HL-60 (cell line): ENCODE measurements at regions not wholly inside any gene's neighbourhood (a gene's known extent, or its start where the extent isn't known, plus 50 kb on each side); places are given as distances from the start of the nearest gene placed in this dataset.

Experiments
- DNase-seq, 2 experiments: peaks; one replicate each; pipeline ENCODE4 v3.0.0-alpha.2; 2010 to 2020; ENCODE audit warnings: low read depth in 1 of 2, low spot score in 1 of 2
- H3K27ac ChIP-seq: fragments of 250-450 bp; sonication (Bioruptor Pico); replicated peaks from 2 replicates; pipeline ENCODE4 v1.5.1; 2020; ENCODE audit warnings: mild to moderate bottlenecking, moderate library complexity
- H3K27me3 ChIP-seq: fragments of 250-450 bp; sonication (Bioruptor Pico); 2 replicates; pipeline ENCODE4 v1.5.1; 2021; ENCODE audit warnings: mild to moderate bottlenecking, moderate library complexity; ENCODE audit not compliant: insufficient read depth, poor library complexity, severe bottlenecking
- H3K4me3 ChIP-seq: replicated peaks from 2 replicates; pipeline ENCODE4 v1.5.1; 2011; ENCODE audit warnings: mild to moderate bottlenecking, control low read depth, low read length; ENCODE audit not compliant: insufficient read depth
- CTCF ChIP-seq: IDR thresholded peaks from one replicate; pipeline ENCODE4 v1.5.1; 2011; ENCODE audit warnings: low read length, control low read depth, inconsistent platforms; ENCODE audit not compliant: insufficient read depth
- GABPA ChIP-seq: IDR thresholded peaks from 2 replicates; pipeline ENCODE4 v1.6.1; 2012; ENCODE audit warnings: low read depth
- POLR2AphosphoS5 ChIP-seq: IDR thresholded peaks from 2 replicates; pipeline ENCODE4 v1.6.1; 2012; ENCODE audit warnings: low read depth
- REST ChIP-seq: IDR thresholded peaks from 2 replicates; pipeline ENCODE4 v1.6.1; 2012; ENCODE audit warnings: low read depth; ENCODE audit not compliant: insufficient replicate concordance
- SPI1 ChIP-seq: IDR thresholded peaks from 2 replicates; pipeline ENCODE4 v1.6.1; 2012; ENCODE audit warnings: low read depth, mild to moderate bottlenecking, borderline replicate concordance

- H3K4me3 ChIP-seq, result no peak overlapping the region
- DNase-seq, result no peak
- TF ChIP-seq POLR2AphosphoS5 (no peak), SPI1 (no peak), CTCF (no peak)
- no peak overlapping the region for H3K27ac ChIP-seq
- H3K27me3 ChIP-seq, result no peaks in the 10 kb centered on the region
Measured at GRCh38 chr4:149952716-149953115, 125.5 kb upstream of the DCLK2 start.

- TF ChIP-seq POLR2AphosphoS5 (no peak), SPI1 (no peak), REST (no peak), CTCF (no peak), GABPA (no peak)
- no peak overlapping the region for H3K27ac ChIP-seq
- H3K4me3 ChIP-seq, result no peak overlapping the region
- no peak for DNase-seq
- H3K27me3 ChIP-seq, result peaks cover under 1% of the 10 kb centered on the region
Measured at GRCh38 chr4:149955780-149956390, 122.4 kb upstream of the DCLK2 start.

- Histone ChIP-seq H3K27ac (no peak overlapping the region), H3K4me3 (no peak overlapping the region), H3K27me3 (peaks cover 3% of the 10 kb centered on the region)
- no peak for DNase-seq
- TF ChIP-seq CTCF (no peak), SPI1 (no peak), GABPA (no peak), POLR2AphosphoS5 (no peak), REST (no peak)
Measured at GRCh38 chr4:149956678-149957077, 121.6 kb upstream of the DCLK2 start.
